ENCODE measurements at regions not wholly inside any gene's neighbourhood (a gene's known extent, or its start where the extent isn't known, plus 50 kb on each side); places are given as distances from the start of the nearest gene placed in this dataset.

- TF ChIP-seq, protein P1, sequence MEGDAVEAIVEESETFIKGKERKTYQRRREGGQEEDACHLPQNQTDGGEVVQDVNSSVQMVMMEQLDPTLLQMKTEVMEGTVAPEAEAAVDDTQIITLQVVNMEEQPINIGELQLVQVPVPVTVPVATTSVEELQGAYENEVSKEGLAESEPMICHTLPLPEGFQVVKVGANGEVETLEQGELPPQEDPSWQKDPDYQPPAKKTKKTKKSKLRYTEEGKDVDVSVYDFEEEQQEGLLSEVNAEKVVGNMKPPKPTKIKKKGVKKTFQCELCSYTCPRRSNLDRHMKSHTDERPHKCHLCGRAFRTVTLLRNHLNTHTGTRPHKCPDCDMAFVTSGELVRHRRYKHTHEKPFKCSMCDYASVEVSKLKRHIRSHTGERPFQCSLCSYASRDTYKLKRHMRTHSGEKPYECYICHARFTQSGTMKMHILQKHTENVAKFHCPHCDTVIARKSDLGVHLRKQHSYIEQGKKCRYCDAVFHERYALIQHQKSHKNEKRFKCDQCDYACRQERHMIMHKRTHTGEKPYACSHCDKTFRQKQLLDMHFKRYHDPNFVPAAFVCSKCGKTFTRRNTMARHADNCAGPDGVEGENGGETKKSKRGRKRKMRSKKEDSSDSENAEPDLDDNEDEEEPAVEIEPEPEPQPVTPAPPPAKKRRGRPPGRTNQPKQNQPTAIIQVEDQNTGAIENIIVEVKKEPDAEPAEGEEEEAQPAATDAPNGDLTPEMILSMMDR (IDR thresholded peaks at IDR 0.05): no peak
- TF ChIP-seq POLR2A (IDR thresholded peaks at IDR 0.05): no peak
Measured at GRCh38 chr4:114103908-114104307, 124.5 kb upstream of the ARSJ start.

All from body of pancreas (tissue), 4 donors.